Gastroesophageal sphincter (tissue), 4 donors: ENCODE measurements at regions not wholly inside any gene's neighbourhood (a gene's known extent, or its start where the extent isn't known, plus 50 kb on each side); places are given as distances from the start of the nearest gene placed in this dataset.

ENCODE experiments used
- ATAC-seq: fragments of 150-250 bp; one replicate; pipeline ENCODE4 v1.9.1; 2016; ENCODE audit warnings: mild to moderate bottlenecking, moderate library complexity
- H3K27ac ChIP-seq, 4 donors: fragments of 200-600 bp; sonication (generic) in 3 of 4; 1 replicate in 3 of 4; 2 replicates in 1 of 4; pipeline ENCODE4 v1.5.1; 2016 to 2019
- H3K27me3 ChIP-seq: fragments of 200-600 bp; sonication (generic); one replicate; pipeline ENCODE4 v1.5.1; 2019
- H3K36me3 ChIP-seq, 2 donors: fragments of 200-600 bp; sonication (generic); one replicate each; pipeline ENCODE4 v1.5.1; 2019; ENCODE audit warnings: control low read depth in 1 of 2
- H3K4me1 ChIP-seq, 3 donors: fragments of 200-600 bp; sonication (generic); 1 replicate in 2 of 3; 2 replicates in 1 of 3; pipeline ENCODE4 v1.5.1; 2016 to 2019; ENCODE audit warnings: control low read depth in 2 of 3
- H3K4me3 ChIP-seq, 2 donors: fragments of 200-600 bp; sonication (generic); one replicate each; pipeline ENCODE4 v1.5.1; 2019; ENCODE audit warnings: mild to moderate bottlenecking in 1 of 2, moderate library complexity in 1 of 2
- H3K9me3 ChIP-seq, 3 donors: fragments of 200-600 bp; sonication (generic); one replicate each; pipeline ENCODE4 v1.5.1; 2017 to 2019; ENCODE audit warnings: control low read depth in 2 of 3
- EP300 ChIP-seq: sonication (generic); formaldehyde crosslinking; IDR thresholded peaks from one replicate; pipeline ENCODE4 v1.6.1; 2017; ENCODE audit warnings: antibody characterized with exemption, mild to moderate bottlenecking
- POLR2A ChIP-seq, 2 donors: fragments of 450-650 bp; IDR thresholded peaks; one replicate each; pipeline ENCODE4 v1.6.1; 2017; ENCODE audit warnings: antibody characterized with exemption in 2 of 2, mild to moderate bottlenecking in 2 of 2, moderate library complexity in 1 of 2
- POLR2AphosphoS5 ChIP-seq: sonication (generic); formaldehyde crosslinking; IDR thresholded peaks from one replicate; pipeline ENCODE4 v1.6.1; 2017; ENCODE audit warnings: antibody characterized with exemption
- WGBS, 2 donors: methylation state at CpG; one replicate each; pipeline ENCODE4 v1.1.5; 2018; ENCODE audit warnings: low coverage in 1 of 2; 5-methylcytosine and 5-hydroxymethylcytosine counted together
- TF ChIP-seq, protein P1 (sequence below), 4 experiments: fragments of 200-600 bp in 2 of 4; fragments of 450-650 bp in 2 of 4; sonication (generic) in 1 of 4; IDR thresholded peaks; one replicate each; pipeline ENCODE4 v1.5.1; 2017 to 2019; ENCODE audit warnings: antibody characterized with exemption in 4 of 4, mild to moderate bottlenecking in 2 of 4, moderate library complexity in 2 of 4

DNA sequence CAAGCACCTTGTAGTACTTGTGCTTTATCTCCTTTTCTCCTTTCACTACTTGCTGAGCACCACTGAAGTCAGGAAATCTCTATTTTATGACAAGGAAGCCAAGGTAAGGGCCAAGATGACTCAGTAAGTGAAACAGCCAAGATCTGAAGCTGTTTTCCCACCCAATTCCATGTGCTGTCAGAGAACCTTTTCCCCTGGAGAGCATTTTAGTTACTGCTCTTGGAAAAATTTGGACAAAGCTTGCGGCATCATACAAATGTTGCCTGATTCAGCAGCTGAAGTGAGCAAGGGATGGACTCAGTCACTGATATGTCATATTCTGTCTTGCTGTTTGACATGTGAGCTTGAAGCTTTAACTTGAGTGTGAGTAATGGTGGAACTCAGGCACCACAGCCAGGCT is 391.4 kb downstream of the RAB28 start:
- Histone ChIP-seq H3K36me3 (no peaks in the 10 kb centered on the region), H3K4me3 (no peak overlapping the region), H3K9me3 (no peaks in the 10 kb centered on the region), H3K27me3 (no peaks in the 10 kb centered on the region), H3K27ac (peak overlapping the region in 2 of 4 donors; percentile 22 to 25), H3K4me1 (peaks cover 0 to 16% (median 5%) of the 10 kb centered on the region in 3 donors)
- TF ChIP-seq POLR2AphosphoS5 = peak; percentile 36
- TF ChIP-seq, protein P1, sequence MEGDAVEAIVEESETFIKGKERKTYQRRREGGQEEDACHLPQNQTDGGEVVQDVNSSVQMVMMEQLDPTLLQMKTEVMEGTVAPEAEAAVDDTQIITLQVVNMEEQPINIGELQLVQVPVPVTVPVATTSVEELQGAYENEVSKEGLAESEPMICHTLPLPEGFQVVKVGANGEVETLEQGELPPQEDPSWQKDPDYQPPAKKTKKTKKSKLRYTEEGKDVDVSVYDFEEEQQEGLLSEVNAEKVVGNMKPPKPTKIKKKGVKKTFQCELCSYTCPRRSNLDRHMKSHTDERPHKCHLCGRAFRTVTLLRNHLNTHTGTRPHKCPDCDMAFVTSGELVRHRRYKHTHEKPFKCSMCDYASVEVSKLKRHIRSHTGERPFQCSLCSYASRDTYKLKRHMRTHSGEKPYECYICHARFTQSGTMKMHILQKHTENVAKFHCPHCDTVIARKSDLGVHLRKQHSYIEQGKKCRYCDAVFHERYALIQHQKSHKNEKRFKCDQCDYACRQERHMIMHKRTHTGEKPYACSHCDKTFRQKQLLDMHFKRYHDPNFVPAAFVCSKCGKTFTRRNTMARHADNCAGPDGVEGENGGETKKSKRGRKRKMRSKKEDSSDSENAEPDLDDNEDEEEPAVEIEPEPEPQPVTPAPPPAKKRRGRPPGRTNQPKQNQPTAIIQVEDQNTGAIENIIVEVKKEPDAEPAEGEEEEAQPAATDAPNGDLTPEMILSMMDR (IDR thresholded peaks at IDR 0.05) = no peak
- 0 to 38% methylated on average over 1 of the region's 1 CpG for WGBS, 2 donors
- ATAC-seq = peak; percentile 84

DNA sequence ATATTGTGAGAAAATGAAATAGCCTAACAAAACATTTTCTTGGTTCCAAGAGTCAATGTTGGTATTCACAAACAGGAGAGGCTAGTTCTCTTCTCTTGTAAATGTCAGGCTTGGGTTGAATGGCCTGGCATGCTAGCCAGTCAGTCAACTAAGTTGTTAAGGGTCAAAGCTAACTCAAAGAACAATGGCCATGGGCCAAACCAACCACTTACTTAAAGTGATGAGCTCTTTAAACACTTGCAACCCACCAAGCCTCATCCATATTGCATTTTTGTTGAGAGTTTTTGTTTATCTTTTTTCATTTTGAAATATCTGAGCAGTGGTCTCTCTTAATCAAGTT is 394.5 kb downstream of the RAB28 start:
- H3K36me3 ChIP-seq = no peaks in the 10 kb centered on the region
- H3K27ac ChIP-seq = peak overlapping the region in 2 of 4 donors; percentile 21 to 41
- no peak for ATAC-seq
- TF ChIP-seq EP300 = no peak
- TF ChIP-seq, protein P1 (IDR thresholded peaks at IDR 0.05) = no peak
- TF ChIP-seq POLR2A (IDR thresholded peaks at IDR 0.05) = no peak
- no peak for TF ChIP-seq POLR2AphosphoS5
- H3K9me3 ChIP-seq = no peaks in the 10 kb centered on the region
- H3K27me3 ChIP-seq = no peaks in the 10 kb centered on the region
- no peak overlapping the region for H3K4me3 ChIP-seq
- H3K4me1 ChIP-seq = peaks cover 0 to 16% (median 5%) of the 10 kb centered on the region in 3 donors

DNA sequence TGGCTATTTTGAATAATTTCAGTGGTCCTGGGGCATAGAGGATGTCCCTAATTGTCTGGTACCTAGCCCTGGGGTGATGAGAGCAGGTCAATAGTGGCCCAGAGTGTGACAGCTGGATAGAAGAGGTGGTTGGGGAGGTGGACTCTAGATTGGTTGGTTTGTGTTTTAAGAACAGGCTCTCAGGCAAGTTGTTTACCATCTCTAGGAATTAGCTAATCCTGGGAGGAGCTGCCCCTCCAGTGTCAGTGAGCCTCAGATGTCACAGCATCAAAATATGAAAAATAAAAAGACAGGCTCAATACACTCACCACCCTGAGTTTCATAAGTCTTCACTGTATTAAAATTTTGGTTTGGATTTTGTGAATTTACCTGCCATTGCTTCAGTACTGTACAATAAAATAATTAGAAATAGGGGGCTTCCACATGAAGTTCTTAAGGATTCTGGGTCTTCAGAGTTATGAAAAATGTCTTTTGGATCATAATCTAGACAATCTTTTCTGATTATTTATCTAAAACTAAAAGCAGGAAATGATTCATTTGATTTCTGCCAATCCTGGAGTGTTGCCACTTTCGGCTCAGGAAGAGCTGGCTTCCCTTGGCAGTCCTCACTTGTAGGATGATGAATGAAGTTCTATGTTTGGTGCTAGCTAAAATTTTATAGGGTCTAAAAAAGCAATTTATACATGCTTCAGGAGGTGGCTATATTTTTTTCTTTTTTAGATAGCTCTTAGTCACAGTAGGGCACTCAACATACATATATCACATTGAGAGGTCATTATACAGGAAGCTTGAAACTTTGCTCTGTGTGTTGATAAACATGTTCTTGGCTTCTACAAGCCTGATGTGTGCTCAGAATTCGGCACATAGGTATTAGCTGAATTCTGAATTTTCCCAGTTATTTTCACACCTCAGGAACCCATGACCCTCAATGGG is 395.1 kb downstream of the RAB28 start:
- H3K4me3 ChIP-seq = no peak overlapping the region
- no peaks in the 10 kb centered on the region for H3K27me3 ChIP-seq
- peak overlapping the region in 3 of 4 donors; percentile 21 to 41 (median 34) for H3K27ac ChIP-seq
- H3K36me3 ChIP-seq = no peaks in the 10 kb centered on the region
- TF ChIP-seq EP300 = no peak
- TF ChIP-seq, protein P1 (IDR thresholded peaks at IDR 0.05) = no peak
- no peak for TF ChIP-seq POLR2AphosphoS5
- TF ChIP-seq POLR2A (IDR thresholded peaks at IDR 0.05) = no peak
- peaks cover 0 to 16% (median 5%) of the 10 kb centered on the region in 3 donors for H3K4me1 ChIP-seq
- peak; percentile 20 for ATAC-seq
- WGBS, 2 donors = 8 to 26% methylated on average over 2 of the region's 2 CpGs
- H3K9me3 ChIP-seq = no peaks in the 10 kb centered on the region

DNA sequence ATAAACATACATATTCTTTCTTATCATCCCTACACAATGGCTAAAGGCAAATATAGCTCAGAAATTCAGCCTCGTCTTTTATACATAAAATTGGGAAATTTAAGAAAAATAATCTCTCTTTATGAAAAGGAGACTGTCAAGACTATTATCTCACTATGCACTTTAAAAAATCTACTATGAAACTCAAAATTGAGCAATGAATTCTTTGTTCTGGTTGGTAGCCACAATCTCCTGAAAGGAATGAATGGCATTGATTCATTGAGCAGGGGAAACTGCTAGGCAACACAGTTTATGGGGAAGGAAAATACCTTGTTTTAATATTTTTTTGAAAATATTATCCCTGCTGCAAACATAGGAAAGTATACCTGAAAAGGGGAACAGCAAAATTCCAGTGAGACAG is 397.1 kb downstream of the RAB28 start:
- ATAC-seq = no peak

More for the DNA sequence above, 397.1 kb downstream of the RAB28 start:
- H3K9me3 ChIP-seq = peaks cover 0 to 3% (median 0%) of the 10 kb centered on the region in 3 donors
- no peak for TF ChIP-seq POLR2A (IDR thresholded peaks at IDR 0.05)
- TF ChIP-seq EP300 = no peak
- TF ChIP-seq POLR2AphosphoS5 = no peak
- TF ChIP-seq, protein P1 (IDR thresholded peaks at IDR 0.05) = no peak
- H3K4me3 ChIP-seq = no peak overlapping the region
- 83 to 88% methylated on average over 1 of the region's 1 CpG for WGBS, 2 donors
- no peak overlapping the region for H3K27ac ChIP-seq
- H3K4me1 ChIP-seq = peaks cover 0 to 11% (median 5%) of the 10 kb centered on the region in 3 donors
- H3K27me3 ChIP-seq = no peaks in the 10 kb centered on the region
- no peaks in the 10 kb centered on the region for H3K36me3 ChIP-seq
